Endodermal cell (in vitro differentiated cells): ENCODE measurements at regions not wholly inside any gene's neighbourhood (a gene's known extent, or its start where the extent isn't known, plus 50 kb on each side); places are given as distances from the start of the nearest gene placed in this dataset.

ENCODE experiments used
- DNase-seq: peaks from one replicate; pipeline ENCODE4 v3.0.0-alpha.2; 2017
- H3K27ac ChIP-seq: 2 replicates; pipeline ENCODE4 v1.5.1; 2013; ENCODE audit warnings: mild to moderate bottlenecking, low read depth, low read length, moderate library complexity
- H3K27me3 ChIP-seq: 2 replicates; pipeline ENCODE4 v1.6.1; 2013; ENCODE audit warnings: mild to moderate bottlenecking, low read length, moderate library complexity; ENCODE audit not compliant: insufficient read depth, control insufficient read depth, poor library complexity, severe bottlenecking
- H3K36me3 ChIP-seq: 2 replicates; pipeline ENCODE4 v1.7.0; 2013; ENCODE audit warnings: mild to moderate bottlenecking, low read length, moderate library complexity; ENCODE audit not compliant: control insufficient read depth, insufficient read depth
- H3K4me1 ChIP-seq: one replicate; pipeline ENCODE4 v1.7.0; 2013; ENCODE audit warnings: low read length; ENCODE audit not compliant: control insufficient read depth, insufficient read depth
- H3K4me3 ChIP-seq: 2 replicates; pipeline ENCODE4 v1.5.1; 2013; ENCODE audit warnings: mild to moderate bottlenecking, low read length, moderate library complexity
- H3K9ac ChIP-seq: 2 replicates; pipeline ENCODE4 v1.6.1; 2013; ENCODE audit warnings: mild to moderate bottlenecking, low read length, moderate library complexity; ENCODE audit not compliant: poor library complexity, severe bottlenecking; ENCODE audit errors: extremely low read depth
- H3K9me3 ChIP-seq: 2 replicates; pipeline ENCODE4 v1.6.1; 2013; ENCODE audit warnings: mild to moderate bottlenecking, low read length, moderate library complexity; ENCODE audit not compliant: control insufficient read depth
- H3K27ac Mint-ChIP-seq: 2 replicates; pipeline ENCODE4 v1.8.0; 2020; ENCODE audit warnings: mixed read lengths
- H3K27me3 Mint-ChIP-seq: 2 replicates; pipeline ENCODE4 v1.8.0; 2021; ENCODE audit warnings: mild to moderate bottlenecking, mixed read lengths; ENCODE audit not compliant: insufficient read depth
- H3K36me3 Mint-ChIP-seq: 2 replicates; pipeline ENCODE4 v1.8.0; 2020; ENCODE audit warnings: low read depth, mixed read lengths
- H3K4me1 Mint-ChIP-seq: 2 replicates; pipeline ENCODE4 v1.8.0; 2020; ENCODE audit warnings: mixed read lengths
- H3K4me3 Mint-ChIP-seq: 2 replicates; pipeline ENCODE4 v1.8.0; 2020; ENCODE audit warnings: mild to moderate bottlenecking, moderate library complexity, mixed read lengths
- H3K9me3 Mint-ChIP-seq: 2 replicates; pipeline ENCODE4 v1.8.0; 2020; ENCODE audit warnings: mild to moderate bottlenecking, mixed read lengths
- WGBS, 2 experiments: methylation state at CpG; one replicate each; pipeline versions ENCODE4 v1.1.5 to v1.1.7; 2013; ENCODE audit warnings: missing lambda C conversion rate in 2 of 2, mixed read lengths in 1 of 2; ENCODE audit not compliant: insufficient coverage in 1 of 2, insufficient read length in 1 of 2; 5-methylcytosine and 5-hydroxymethylcytosine counted together
- TF ChIP-seq, protein P1 (sequence below): fragments of 200-600 bp; sonication (generic); conservative IDR thresholded peaks from 2 replicates; pipeline ENCODE4 v1.5.0; 2021; ENCODE audit warnings: antibody characterized with exemption, mild to moderate bottlenecking

DNA sequence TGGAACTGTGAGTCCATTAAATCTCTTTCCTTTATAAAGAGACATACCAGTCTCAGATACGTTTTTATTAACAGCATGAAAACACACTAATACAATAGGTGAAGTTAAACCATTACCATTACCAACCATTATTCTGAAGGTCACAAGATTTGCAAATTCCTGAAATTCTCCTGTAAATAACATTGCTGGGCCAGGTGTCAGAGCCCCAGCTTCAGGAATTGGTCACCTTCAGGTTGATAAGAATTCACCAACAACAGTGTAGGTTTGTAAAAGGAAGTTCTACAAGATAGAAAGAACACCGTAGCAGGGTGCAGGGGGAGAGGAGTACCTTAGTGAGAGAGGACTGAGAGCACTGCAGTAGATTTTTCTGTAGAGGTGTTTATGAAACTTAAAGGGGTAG lies 644.3 kb downstream of the CDY2B start:
- Mint-ChIP-seq H3K27me3 (no peaks in the 10 kb centered on the region), H3K27ac (no peak overlapping the region), H3K4me1 (no peaks in the 10 kb centered on the region), H3K4me3 (no peak overlapping the region), H3K9me3 (no peaks in the 10 kb centered on the region), H3K36me3 (no peaks in the 10 kb centered on the region)
- Histone ChIP-seq H3K4me1 (no peaks in the 10 kb centered on the region), H3K4me3 (no peak overlapping the region), H3K36me3 (no peaks in the 10 kb centered on the region), H3K27ac (no peak overlapping the region), H3K9me3 (peaks cover 12% of the 10 kb centered on the region), H3K27me3 (no peaks in the 10 kb centered on the region), H3K9ac (no peak overlapping the region)
- WGBS, 2 experiments, result 67 to 77% methylated on average over 1 to 2 of the region's 2 CpGs
- DNase-seq, result no peak
- TF ChIP-seq, protein P1, sequence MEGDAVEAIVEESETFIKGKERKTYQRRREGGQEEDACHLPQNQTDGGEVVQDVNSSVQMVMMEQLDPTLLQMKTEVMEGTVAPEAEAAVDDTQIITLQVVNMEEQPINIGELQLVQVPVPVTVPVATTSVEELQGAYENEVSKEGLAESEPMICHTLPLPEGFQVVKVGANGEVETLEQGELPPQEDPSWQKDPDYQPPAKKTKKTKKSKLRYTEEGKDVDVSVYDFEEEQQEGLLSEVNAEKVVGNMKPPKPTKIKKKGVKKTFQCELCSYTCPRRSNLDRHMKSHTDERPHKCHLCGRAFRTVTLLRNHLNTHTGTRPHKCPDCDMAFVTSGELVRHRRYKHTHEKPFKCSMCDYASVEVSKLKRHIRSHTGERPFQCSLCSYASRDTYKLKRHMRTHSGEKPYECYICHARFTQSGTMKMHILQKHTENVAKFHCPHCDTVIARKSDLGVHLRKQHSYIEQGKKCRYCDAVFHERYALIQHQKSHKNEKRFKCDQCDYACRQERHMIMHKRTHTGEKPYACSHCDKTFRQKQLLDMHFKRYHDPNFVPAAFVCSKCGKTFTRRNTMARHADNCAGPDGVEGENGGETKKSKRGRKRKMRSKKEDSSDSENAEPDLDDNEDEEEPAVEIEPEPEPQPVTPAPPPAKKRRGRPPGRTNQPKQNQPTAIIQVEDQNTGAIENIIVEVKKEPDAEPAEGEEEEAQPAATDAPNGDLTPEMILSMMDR, result no peak

DNA sequence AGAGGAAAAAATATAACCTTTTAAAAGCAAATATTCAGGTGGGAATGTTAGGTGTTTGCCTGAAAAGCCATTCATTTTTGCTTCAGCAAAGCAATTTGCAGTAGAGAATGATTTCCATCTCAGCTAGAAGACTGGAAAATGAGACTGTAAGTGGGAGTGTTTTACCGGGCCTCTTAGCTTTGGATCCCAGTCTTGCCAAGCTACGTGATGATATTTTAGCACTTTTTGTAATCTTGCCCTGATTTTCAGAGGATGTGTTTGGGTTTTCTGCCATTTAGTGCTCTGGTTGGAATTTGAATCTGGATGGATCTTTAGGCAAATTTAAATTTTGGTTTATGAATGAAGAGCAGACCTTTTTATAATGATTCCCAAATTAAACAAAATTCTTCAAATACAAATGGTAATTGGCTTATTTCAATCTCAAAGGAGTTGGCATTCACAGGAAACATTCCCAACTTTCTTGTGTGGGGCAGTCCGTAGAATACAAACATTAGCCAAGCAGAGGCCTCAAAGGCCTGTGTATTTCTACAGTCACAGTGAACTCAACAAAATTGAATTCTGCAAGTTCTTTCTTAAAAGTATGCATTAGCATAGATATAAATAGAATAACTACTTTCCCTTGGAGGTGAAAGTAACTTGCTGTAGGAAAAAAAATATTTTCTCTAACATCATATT lies 646.4 kb downstream of the CDY2B start:
- Histone ChIP-seq H3K4me3 (no peak overlapping the region), H3K4me1 (no peaks in the 10 kb centered on the region), H3K27me3 (no peaks in the 10 kb centered on the region), H3K9ac (no peak overlapping the region), H3K27ac (no peak overlapping the region), H3K36me3 (no peaks in the 10 kb centered on the region), H3K9me3 (peaks cover 12% of the 10 kb centered on the region)
- WGBS, 2 experiments, result 53% methylated on average over 3 of the region's 3 CpGs; no CpG with 5 or more reads in 1 of the 2 experiments
- Mint-ChIP-seq H3K36me3 (no peaks in the 10 kb centered on the region), H3K27ac (no peak overlapping the region), H3K9me3 (no peaks in the 10 kb centered on the region), H3K4me1 (no peaks in the 10 kb centered on the region), H3K27me3 (no peaks in the 10 kb centered on the region), H3K4me3 (no peak overlapping the region)
- TF ChIP-seq, protein P1, result no peak
- no peak for DNase-seq

DNA sequence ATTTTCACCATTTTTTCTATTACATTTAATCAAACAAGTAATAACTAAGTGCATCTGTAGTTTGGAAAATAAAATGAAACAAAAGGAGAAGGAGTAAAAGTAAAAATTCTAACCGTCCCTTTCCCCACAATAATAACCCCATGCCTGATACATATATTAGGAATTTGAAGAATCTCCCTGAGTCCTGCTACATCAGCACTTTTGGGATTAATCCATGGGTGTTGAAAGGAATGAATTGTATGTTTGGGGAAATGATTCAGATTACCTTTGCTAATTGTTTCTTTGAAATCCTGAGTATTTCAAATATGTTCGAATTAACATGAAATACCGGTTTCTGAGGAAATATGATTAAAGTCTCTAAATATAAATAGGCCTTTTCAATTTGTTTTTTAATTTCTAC lies 648.0 kb downstream of the CDY2B start:
- no peak overlapping the region for H3K4me3 Mint-ChIP-seq
- DNase-seq, result no peak

More for the DNA sequence above, 648.0 kb downstream of the CDY2B start:
- Histone ChIP-seq H3K9me3 (peaks cover 6% of the 10 kb centered on the region), H3K4me1 (no peaks in the 10 kb centered on the region), H3K36me3 (no peaks in the 10 kb centered on the region), H3K27ac (no peak overlapping the region), H3K4me3 (no peak overlapping the region), H3K9ac (no peak overlapping the region), H3K27me3 (no peaks in the 10 kb centered on the region)
- Mint-ChIP-seq H3K27ac (no peak overlapping the region), H3K27me3 (no peaks in the 10 kb centered on the region), H3K36me3 (no peaks in the 10 kb centered on the region), H3K4me1 (no peaks in the 10 kb centered on the region), H3K9me3 (no peaks in the 10 kb centered on the region)
- TF ChIP-seq, protein P1, result no peak
- 82% methylated on average over 2 of the region's 3 CpGs; no CpG with 5 or more reads in 1 of the 2 experiments for WGBS, 2 experiments
